Right ventricle myocardium inferior (tissue), 1 donor: ENCODE measurements at regions not wholly inside any gene's neighbourhood (a gene's known extent, or its start where the extent isn't known, plus 50 kb on each side); places are given as distances from the start of the nearest gene placed in this dataset.
A peak's percentile ranks its signal among the peaks of the same experiment; 100 is the strongest.

ENCODE experiments used
- ATAC-seq: fragments of 200-7000 bp; cut with Tn5 transposase; one replicate; pipeline ENCODE4 v1.9.1; 2020; ENCODE audit warnings: mild to moderate bottlenecking, moderate library complexity
- DNase-seq: peaks from one replicate; pipeline ENCODE4 v3.0.0; 2021; ENCODE audit errors: missing footprints
- intact Hi-C: fragments of 100-400 bp; cut with DNase I; formaldehyde crosslinking; loops from one replicate; pipeline ENCODE4 v1.11.0; 2022
- donor health status: DM: no; HTN: yes; CAD: no; lungs with severe emphysema.

- intact Hi-C loops, result no loop called here
- ATAC-seq, result no peak
Measured at GRCh38 chrX:57848857-57849256, 61.4 kb downstream of the ZXDA start.

GRCh38 chrX:57822818-57823217, 87.4 kb downstream of the ZXDA start:
- ATAC-seq, result no peak
- intact Hi-C loops, result loop anchor here (5.0 kb wide), 1 partner anchor 204 kb away; no protein-coding TSS in a partner anchor
- DNase-seq, result no peak

More at GRCh38 chrX:57848857-57849256, 61.4 kb downstream of the ZXDA start:
- no peak for DNase-seq

GRCh38 chrX:57822398-57822797, 87.9 kb downstream of the ZXDA start:
- no peak for DNase-seq
- ATAC-seq, result no peak
- intact Hi-C loops, result loop anchor here (5.0 kb wide), 1 partner anchor 205 kb away; no protein-coding TSS in a partner anchor

GRCh38 chrX:57821703-57822387, 88.4 kb downstream of the ZXDA start:
- peak; percentile 48 for ATAC-seq
- DNase-seq, result no peak
- intact Hi-C loops, result loop anchor here (1.0 to 5.0 kb wide), 2 partner anchors 97 to 205 kb away; no protein-coding TSS in a partner anchor

GRCh38 chrX:57817302-57817701, 93.0 kb downstream of the ZXDA start:
- no peak for DNase-seq
- no peak for ATAC-seq
- intact Hi-C loops, result no loop called here

- DNase-seq (no peak), ATAC-seq (no peak)
- intact Hi-C loops, result no loop called here
Measured at GRCh38 chrX:57772637-57773036, 92.6 kb upstream of the NLRP2B start.

GRCh38 chrX:57771689-57772088, 91.6 kb upstream of the NLRP2B start:
- no peak for DNase-seq
- intact Hi-C loops, result no loop called here
- no peak for ATAC-seq

- intact Hi-C loops, result no loop called here
- ATAC-seq (no peak), DNase-seq (no peak)
Measured at GRCh38 chrX:57752866-57753265, 72.8 kb upstream of the NLRP2B start.

GRCh38 chrX:57741107-57741506, 61.0 kb upstream of the NLRP2B start:
- intact Hi-C loops, result no loop called here
- ATAC-seq (no peak), DNase-seq (no peak)

- DNase-seq (no peak), ATAC-seq (no peak)
- intact Hi-C loops, result no loop called here
Measured at GRCh38 chrX:57737881-57738280, 57.8 kb upstream of the NLRP2B start.
